ENCODE measurements at regions not wholly inside any gene's neighbourhood (a gene's known extent, or its start where the extent isn't known, plus 50 kb on each side); places are given as distances from the start of the nearest gene placed in this dataset.

GRCh38 chrX:139049465-139049864, 337.9 kb upstream of the FGF13 start:
- Histone ChIP-seq H3K4me2 (ENCODE audit: low read length) (no peak overlapping the region), H3K9me2 (ENCODE audit: insufficient read depth) (no peaks in the 10 kb centered on the region), H3K27ac (ENCODE audit: low read depth, low read length) (no peak overlapping the region), H4K20me1 (ENCODE audit: insufficient read depth) (no peaks in the 10 kb centered on the region), H3K9ac (ENCODE audit: low read length) (no peak overlapping the region), H3K27me3 (ENCODE audit: insufficient read depth, low read length) (no peaks in the 10 kb centered on the region), H2AFZ (ENCODE audit: low read depth, low read length, poor library complexity, severe bottlenecking) (no peak overlapping the region), H3K4me1 (ENCODE audit: control insufficient read depth in 1 of 2, insufficient read depth in 2 of 2, low read length in 2 of 2) (no peaks in the 10 kb centered on the region), H3K36me3 (ENCODE audit: control insufficient read depth in 1 of 2, insufficient read depth in 2 of 2, low read length in 2 of 2) (no peaks in the 10 kb centered on the region), H3K4me3 (replicated peaks in 1 of 2; ENCODE audit: low read depth in 1 of 2, low read length in 2 of 2) (no peak overlapping the region), H3K79me2 (ENCODE audit: insufficient read depth, low read length) (no peaks in the 10 kb centered on the region), H3K9me3 (ENCODE audit: control insufficient read depth in 1 of 2, insufficient read depth in 1 of 2, low read depth in 1 of 2, low read length in 2 of 2) (no peaks in the 10 kb centered on the region; a peak in 1 of 4 replicates)
- no peak for DNase-seq (ENCODE audit: low read depth, low spot score)
- intact Hi-C loops (cut with micrococcal nuclease), result no loop called here
- TF ChIP-seq SRF (IDR thresholded peaks at IDR 0.05; ENCODE audit: low read depth) (no peak), ZFX (IDR thresholded peaks at IDR 0.05) (no peak), FOSL1 (IDR thresholded peaks at IDR 0.05; ENCODE audit: low read depth) (no peak), REST (IDR thresholded peaks at IDR 0.05; ENCODE audit: low read depth) (no peak), ATF3 (IDR thresholded peaks at IDR 0.05) (no peak), ELF1 (IDR thresholded peaks at IDR 0.05; ENCODE audit: borderline replicate concordance, low read depth) (no peak), TCF7L2 (IDR thresholded peaks at IDR 0.05; ENCODE audit: borderline replicate concordance, extremely low read depth, insufficient read depth, insufficient read length) (no peak), RAD21 (IDR thresholded peaks at IDR 0.05; ENCODE audit: low read depth) (no peak), EZH2 (IDR thresholded peaks at IDR 0.05) (no peak), EGR1 (IDR thresholded peaks at IDR 0.05; ENCODE audit: low read depth) (no peak), POLR2A (IDR thresholded peaks at IDR 0.05; ENCODE audit: borderline replicate concordance, extremely low read depth, insufficient read depth, insufficient read length) (no peak), MAX (IDR thresholded peaks at IDR 0.05) (no peak), POLR2AphosphoS5 (IDR thresholded peaks at IDR 0.05; ENCODE audit: low read depth, low read length) (no peak), CEBPB (IDR thresholded peaks at IDR 0.05; ENCODE audit: low read depth) (no peak)
- no peak for ATAC-seq
- ChIA-PET CTCF (no interaction called here), POLR2A (no interaction called here), RAD21 (ENCODE audit: low non-redundant PET in 1 of 2, low total read pairs in 2 of 2, uncharacterized antibody in 2 of 2, unreplicated experiment in 2 of 2) (no interaction called here)
- BruUV-seq (replicated peaks), result no TSS peak

Data from HCT116 (cell line).